ENCODE measurements at regions not wholly inside any gene's neighbourhood (a gene's known extent, or its start where the extent isn't known, plus 50 kb on each side); places are given as distances from the start of the nearest gene placed in this dataset.
"Not testable (repeated sequence)": the region's sequence is repeated elsewhere in the genome, so short reads cannot be mapped to it uniquely, and the experiment has no call there.

DNA sequence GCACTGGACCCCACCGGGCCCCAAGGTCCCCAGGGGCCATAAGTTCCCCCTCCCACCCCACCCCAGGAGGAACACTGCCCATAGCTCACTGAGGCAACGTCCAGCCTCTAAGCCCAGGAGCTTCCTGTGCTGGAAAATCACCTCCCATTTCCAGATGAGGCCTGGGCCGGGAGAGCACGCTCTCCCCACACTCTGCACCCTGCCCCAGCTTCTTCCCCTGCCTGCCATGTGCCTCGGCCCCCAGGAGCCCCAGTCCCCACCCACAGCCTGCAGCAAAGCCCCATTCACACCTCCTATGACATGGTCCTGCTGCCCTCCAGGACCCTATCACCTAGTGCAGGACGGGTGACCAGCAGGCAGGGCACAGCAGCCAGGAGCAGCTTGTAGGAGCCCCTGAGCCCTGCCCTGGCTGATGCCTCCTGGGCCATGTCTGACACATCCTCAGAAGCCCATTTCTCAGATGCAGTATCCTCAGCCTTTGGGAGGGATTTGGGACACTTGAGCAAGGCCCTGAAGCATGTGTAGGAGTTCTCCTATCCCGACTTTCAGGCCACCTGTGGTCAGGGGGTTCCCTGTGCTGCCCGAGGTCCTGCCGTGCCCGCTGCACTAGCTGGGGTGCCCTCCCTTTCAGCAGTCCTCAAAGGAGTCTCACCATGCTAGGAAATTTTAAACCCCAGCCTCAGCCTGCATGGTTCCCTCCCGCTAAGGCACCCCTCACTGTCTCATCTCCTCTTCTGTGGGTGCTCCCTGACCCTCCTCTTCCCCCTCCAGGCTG is 119.4 kb upstream of the FOXD4L5 start:
- Histone ChIP-seq H3K27ac (ENCODE audit: low read depth, low read length, poor library complexity, severe bottlenecking) (no peak overlapping the region), H3K4me1 (ENCODE audit: insufficient read depth, low read length, poor library complexity, severe bottlenecking) (no peaks in the 10 kb centered on the region), H3K27me3 (replicated peaks; ENCODE audit: insufficient read depth, low read depth, low read length, poor library complexity) (no peaks in the 10 kb centered on the region), H3K36me3 (ENCODE audit: insufficient read depth, low read length, poor library complexity, severe bottlenecking) (no peaks in the 10 kb centered on the region), H3K9me3 (ENCODE audit: low read depth, low read length, poor library complexity, severe bottlenecking) (no peaks in the 10 kb centered on the region), H3K4me3 (ENCODE audit: low read depth, low read length, poor library complexity, severe bottlenecking) (no peak overlapping the region)
- TF ChIP-seq EZH2 (IDR thresholded peaks at IDR 0.05; ENCODE audit: borderline replicate concordance, low read depth, low read length, poor library complexity, severe bottlenecking) (no peak), CTCF (conservative IDR thresholded peaks at IDR 0.05; ENCODE audit: low read depth, low read length) (no peak)
- DNase-seq (ENCODE audit: low spot score): no peak
- BruUV-seq (replicated peaks): no TSS peak
- POLR2A ChIA-PET (ENCODE audit: low non-redundant PET): no interaction called here
- CTCF ChIA-PET: no interaction called here
- intact Hi-C loops (cut with micrococcal nuclease; ENCODE audit: unreplicated experiment): no loop called here

DNA sequence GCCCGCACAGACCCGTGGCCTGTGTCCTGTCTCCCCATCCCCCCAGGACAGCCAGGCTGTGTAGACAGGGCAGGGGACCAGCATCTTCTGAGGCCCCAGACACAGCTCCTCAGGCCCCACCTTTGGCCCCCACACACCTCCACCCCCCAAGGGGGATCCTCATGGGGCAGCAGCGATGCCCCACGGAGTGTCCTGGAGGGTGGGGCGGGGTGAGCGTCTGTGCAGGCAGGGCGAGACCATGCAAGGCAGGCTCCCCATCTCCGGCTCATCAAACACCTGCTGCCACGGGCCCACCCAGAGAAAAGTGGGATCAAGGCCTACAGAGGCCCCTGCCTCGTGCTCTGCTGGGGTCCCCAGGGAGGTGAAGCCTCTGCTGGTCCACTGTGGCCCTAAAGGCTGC is 118.7 kb upstream of the FOXD4L5 start:
- TF ChIP-seq CTCF (conservative IDR thresholded peaks at IDR 0.05; ENCODE audit: low read depth, low read length) (no peak), EZH2 (IDR thresholded peaks at IDR 0.05; ENCODE audit: borderline replicate concordance, low read depth, low read length, poor library complexity, severe bottlenecking) (no peak)
- intact Hi-C loops (cut with micrococcal nuclease; ENCODE audit: unreplicated experiment): no loop called here
- Histone ChIP-seq H3K36me3 (ENCODE audit: insufficient read depth, low read length, poor library complexity, severe bottlenecking) (no peaks in the 10 kb centered on the region), H3K4me1 (ENCODE audit: insufficient read depth, low read length, poor library complexity, severe bottlenecking) (no peaks in the 10 kb centered on the region), H3K27me3 (replicated peaks; ENCODE audit: insufficient read depth, low read depth, low read length, poor library complexity) (no peaks in the 10 kb centered on the region), H3K9me3 (ENCODE audit: low read depth, low read length, poor library complexity, severe bottlenecking) (no peaks in the 10 kb centered on the region), H3K27ac (ENCODE audit: low read depth, low read length, poor library complexity, severe bottlenecking) (no peak overlapping the region), H3K4me3 (ENCODE audit: low read depth, low read length, poor library complexity, severe bottlenecking) (no peak overlapping the region)
- CTCF ChIA-PET: no interaction called here
- DNase-seq (ENCODE audit: low spot score): no peak
- BruUV-seq (replicated peaks): no TSS peak
- POLR2A ChIA-PET (ENCODE audit: low non-redundant PET): no interaction called here

- H3K27ac ChIP-seq (ENCODE audit: low read depth, low read length, poor library complexity, severe bottlenecking); DNase-seq (ENCODE audit: low spot score); H3K4me1 ChIP-seq (ENCODE audit: insufficient read depth, low read length, poor library complexity, severe bottlenecking); POLR2A ChIA-PET (ENCODE audit: low non-redundant PET); H3K27me3 ChIP-seq (replicated peaks; ENCODE audit: insufficient read depth, low read depth, low read length, poor library complexity); H3K4me3 ChIP-seq (ENCODE audit: low read depth, low read length, poor library complexity, severe bottlenecking); BruUV-seq (replicated peaks); intact Hi-C loops (cut with micrococcal nuclease; ENCODE audit: unreplicated experiment); H3K36me3 ChIP-seq (ENCODE audit: insufficient read depth, low read length, poor library complexity, severe bottlenecking); H3K9me3 ChIP-seq (ENCODE audit: low read depth, low read length, poor library complexity, severe bottlenecking); CTCF ChIA-PET: not testable (repeated sequence)
These were observed 118.1 kb upstream of the FOXD4L5 start for GRCh38 chr9:65403072-65403471.

GRCh38 chr9:65402206-65402870 is 117.3 kb upstream of the FOXD4L5 start:
- H3K9me3 ChIP-seq (ENCODE audit: low read depth, low read length, poor library complexity, severe bottlenecking); intact Hi-C loops (cut with micrococcal nuclease; ENCODE audit: unreplicated experiment); DNase-seq (ENCODE audit: low spot score); BruUV-seq (replicated peaks); H3K4me1 ChIP-seq (ENCODE audit: insufficient read depth, low read length, poor library complexity, severe bottlenecking); H3K27ac ChIP-seq (ENCODE audit: low read depth, low read length, poor library complexity, severe bottlenecking); H3K4me3 ChIP-seq (ENCODE audit: low read depth, low read length, poor library complexity, severe bottlenecking); H3K27me3 ChIP-seq (replicated peaks; ENCODE audit: insufficient read depth, low read depth, low read length, poor library complexity); POLR2A ChIA-PET (ENCODE audit: low non-redundant PET); CTCF ChIA-PET; H3K36me3 ChIP-seq (ENCODE audit: insufficient read depth, low read length, poor library complexity, severe bottlenecking): not testable (repeated sequence)

GRCh38 chr9:65401456-65402045 is 116.5 kb upstream of the FOXD4L5 start:
- intact Hi-C loops (cut with micrococcal nuclease; ENCODE audit: unreplicated experiment); H3K36me3 ChIP-seq (ENCODE audit: insufficient read depth, low read length, poor library complexity, severe bottlenecking); H3K4me3 ChIP-seq (ENCODE audit: low read depth, low read length, poor library complexity, severe bottlenecking); H3K9me3 ChIP-seq (ENCODE audit: low read depth, low read length, poor library complexity, severe bottlenecking); POLR2A ChIA-PET (ENCODE audit: low non-redundant PET); H3K27ac ChIP-seq (ENCODE audit: low read depth, low read length, poor library complexity, severe bottlenecking); CTCF ChIA-PET; DNase-seq (ENCODE audit: low spot score); H3K27me3 ChIP-seq (replicated peaks; ENCODE audit: insufficient read depth, low read depth, low read length, poor library complexity); H3K4me1 ChIP-seq (ENCODE audit: insufficient read depth, low read length, poor library complexity, severe bottlenecking); BruUV-seq (replicated peaks): not testable (repeated sequence)

All from A673 (cell line).